Central memory CD8-positive, alpha-beta T cell (primary cell): ENCODE measurements at regions not wholly inside any gene's neighbourhood (a gene's known extent, or its start where the extent isn't known, plus 50 kb on each side); places are given as distances from the start of the nearest gene placed in this dataset.

Source experiments
- ATAC-seq: fragments of 150-1000 bp; cut with Tn5 transposase; replicated peaks from 2 replicates; pipeline ENCODE4 v1.10.0; 2022; ENCODE audit warnings: mild to moderate bottlenecking, moderate FRiP score, moderate number of reproducible peaks; ENCODE audit not compliant: poor library complexity, severe bottlenecking; ENCODE audit errors: extremely low read depth
- DNase-seq, 2 donors: peaks; one replicate each; pipeline ENCODE4 v3.0.0; 2021; ENCODE audit warnings: low spot score in 2 of 2
- H3K27ac Mint-ChIP-seq: one replicate; pipeline ENCODE4 v1.8.0; 2022; ENCODE audit warnings: low read depth, mild to moderate bottlenecking, moderate library complexity, mixed read lengths
- H3K27me3 Mint-ChIP-seq: one replicate; pipeline ENCODE4 v1.8.0; 2022; ENCODE audit warnings: mixed read lengths
- H3K36me3 Mint-ChIP-seq: one replicate; pipeline ENCODE4 v1.8.0; 2022; ENCODE audit warnings: mild to moderate bottlenecking, moderate library complexity, mixed read lengths; ENCODE audit not compliant: insufficient read depth
- H3K4me1 Mint-ChIP-seq: one replicate; pipeline ENCODE4 v1.8.0; 2022; ENCODE audit warnings: mixed read lengths
- H3K4me3 Mint-ChIP-seq: one replicate; pipeline ENCODE4 v1.8.0; 2022; ENCODE audit warnings: mild to moderate bottlenecking, moderate library complexity, mixed read lengths
- H3K9me3 Mint-ChIP-seq: one replicate; pipeline ENCODE4 v1.8.0; 2022; ENCODE audit warnings: mixed read lengths

- H3K9me3 Mint-ChIP-seq = peaks cover 10% of the 10 kb centered on the region
- ATAC-seq = no peak
- no peaks in the 10 kb centered on the region for H3K36me3 Mint-ChIP-seq
- no peaks in the 10 kb centered on the region for H3K4me1 Mint-ChIP-seq
- no peaks in the 10 kb centered on the region for H3K27me3 Mint-ChIP-seq
- DNase-seq = no peak
- H3K27ac Mint-ChIP-seq = no peak overlapping the region
- H3K4me3 Mint-ChIP-seq = no peak overlapping the region
Observed at GRCh38 chr5:3999929-4000328, 404.3 kb downstream of the IRX1 start.

- Mint-ChIP-seq H3K4me1 (no peaks in the 10 kb centered on the region), H3K36me3 (no peaks in the 10 kb centered on the region), H3K27me3 (no peaks in the 10 kb centered on the region), H3K4me3 (no peak overlapping the region), H3K9me3 (peaks cover 10% of the 10 kb centered on the region), H3K27ac (no peak overlapping the region)
- DNase-seq (no peak), ATAC-seq (no peak)
Observed at GRCh38 chr5:4001004-4001403, 405.4 kb downstream of the IRX1 start.

- Mint-ChIP-seq H3K36me3 (no peaks in the 10 kb centered on the region), H3K4me1 (no peaks in the 10 kb centered on the region), H3K4me3 (no peak overlapping the region), H3K27ac (no peak overlapping the region), H3K9me3 (peaks cover 10% of the 10 kb centered on the region), H3K27me3 (no peaks in the 10 kb centered on the region)
- ATAC-seq = no peak
- DNase-seq = no peak
Observed at GRCh38 chr5:4001758-4002533, 406.3 kb downstream of the IRX1 start.

- H3K4me1 Mint-ChIP-seq = no peaks in the 10 kb centered on the region
- H3K27me3 Mint-ChIP-seq = no peaks in the 10 kb centered on the region
- H3K36me3 Mint-ChIP-seq = no peaks in the 10 kb centered on the region
- no peak for DNase-seq
- H3K27ac Mint-ChIP-seq = no peak overlapping the region
- no peak overlapping the region for H3K4me3 Mint-ChIP-seq
- ATAC-seq = no peak
- H3K9me3 Mint-ChIP-seq = peaks cover 6% of the 10 kb centered on the region
Observed at GRCh38 chr5:4005335-4005734, 409.7 kb downstream of the IRX1 start.

- H3K9me3 Mint-ChIP-seq = peaks cover 6% of the 10 kb centered on the region
- no peak overlapping the region for H3K27ac Mint-ChIP-seq
- H3K4me1 Mint-ChIP-seq = no peaks in the 10 kb centered on the region
- DNase-seq (no peak), ATAC-seq (no peak)
- H3K4me3 Mint-ChIP-seq = no peak overlapping the region
- H3K36me3 Mint-ChIP-seq = no peaks in the 10 kb centered on the region
- H3K27me3 Mint-ChIP-seq = no peaks in the 10 kb centered on the region
Observed at GRCh38 chr5:4007001-4007400, 411.4 kb downstream of the IRX1 start.

GRCh38 chr5:4011943-4012342 is 416.3 kb downstream of the IRX1 start:
- Mint-ChIP-seq H3K9me3 (peaks cover 9% of the 10 kb centered on the region), H3K27me3 (no peaks in the 10 kb centered on the region), H3K36me3 (no peaks in the 10 kb centered on the region), H3K27ac (no peak overlapping the region), H3K4me3 (no peak overlapping the region), H3K4me1 (no peaks in the 10 kb centered on the region)
- ATAC-seq = no peak
- DNase-seq = no peak

- no peaks in the 10 kb centered on the region for H3K4me1 Mint-ChIP-seq
- no peak overlapping the region for H3K4me3 Mint-ChIP-seq
- DNase-seq = no peak
- H3K36me3 Mint-ChIP-seq = no peaks in the 10 kb centered on the region
- peaks cover 13% of the 10 kb centered on the region for H3K9me3 Mint-ChIP-seq
- H3K27ac Mint-ChIP-seq = no peak overlapping the region
- H3K27me3 Mint-ChIP-seq = no peaks in the 10 kb centered on the region
- no peak for ATAC-seq
Observed at GRCh38 chr5:4013106-4013898, 417.7 kb downstream of the IRX1 start.

GRCh38 chr5:4015709-4016108 is 420.1 kb downstream of the IRX1 start:
- no peak overlapping the region for H3K27ac Mint-ChIP-seq
- H3K9me3 Mint-ChIP-seq = peaks cover 15% of the 10 kb centered on the region
- no peaks in the 10 kb centered on the region for H3K36me3 Mint-ChIP-seq
- no peaks in the 10 kb centered on the region for H3K27me3 Mint-ChIP-seq
- DNase-seq (no peak), ATAC-seq (no peak)
- H3K4me1 Mint-ChIP-seq = no peaks in the 10 kb centered on the region
- no peak overlapping the region for H3K4me3 Mint-ChIP-seq

GRCh38 chr5:4017076-4017803 is 421.6 kb downstream of the IRX1 start:
- ATAC-seq (no peak), DNase-seq (no peak)
- no peak overlapping the region for H3K27ac Mint-ChIP-seq
- H3K27me3 Mint-ChIP-seq = no peaks in the 10 kb centered on the region
- no peak overlapping the region for H3K4me3 Mint-ChIP-seq
- no peaks in the 10 kb centered on the region for H3K36me3 Mint-ChIP-seq
- no peaks in the 10 kb centered on the region for H3K4me1 Mint-ChIP-seq
- H3K9me3 Mint-ChIP-seq = peaks cover 15% of the 10 kb centered on the region

- no peak for DNase-seq
- Mint-ChIP-seq H3K9me3 (peaks cover 21% of the 10 kb centered on the region), H3K4me1 (no peaks in the 10 kb centered on the region), H3K4me3 (no peak overlapping the region), H3K36me3 (no peaks in the 10 kb centered on the region), H3K27ac (no peak overlapping the region), H3K27me3 (no peaks in the 10 kb centered on the region)
- ATAC-seq = no peak
Observed at GRCh38 chr5:4018007-4018406, 422.4 kb downstream of the IRX1 start.

- ATAC-seq (no peak), DNase-seq (no peak)
- H3K4me3 Mint-ChIP-seq = no peak overlapping the region
- H3K4me1 Mint-ChIP-seq = no peaks in the 10 kb centered on the region
- H3K27ac Mint-ChIP-seq = no peak overlapping the region
- H3K9me3 Mint-ChIP-seq = peaks cover 22% of the 10 kb centered on the region
- H3K36me3 Mint-ChIP-seq = no peaks in the 10 kb centered on the region
- no peaks in the 10 kb centered on the region for H3K27me3 Mint-ChIP-seq
Observed at GRCh38 chr5:4019009-4019769, 423.6 kb downstream of the IRX1 start.

GRCh38 chr5:4019841-4020240 is 424.2 kb downstream of the IRX1 start:
- Mint-ChIP-seq H3K36me3 (no peaks in the 10 kb centered on the region), H3K27ac (no peak overlapping the region), H3K27me3 (no peaks in the 10 kb centered on the region), H3K9me3 (peaks cover 22% of the 10 kb centered on the region), H3K4me1 (no peaks in the 10 kb centered on the region), H3K4me3 (no peak overlapping the region)
- ATAC-seq = no peak
- DNase-seq = no peak
